Fibroblast of mammary gland (primary cell): ENCODE measurements at regions not wholly inside any gene's neighbourhood (a gene's known extent, or its start where the extent isn't known, plus 50 kb on each side); places are given as distances from the start of the nearest gene placed in this dataset.
"Not testable (repeated sequence)": the region's sequence is repeated elsewhere in the genome, so short reads cannot be mapped to it uniquely, and the experiment has no call there.

Source experiments
- DNase-seq: peaks from one replicate; pipeline ENCODE4 v3.0.0-alpha.2; 2010; ENCODE audit warnings: low read depth
- H3K4me3 ChIP-seq: 2 replicates; pipeline ENCODE4 v1.5.1; 2011; ENCODE audit warnings: low read depth, mild to moderate bottlenecking, low read length, moderate library complexity; ENCODE audit not compliant: control insufficient read depth
- CTCF ChIP-seq: conservative IDR thresholded peaks from 2 replicates; pipeline ENCODE4 v1.5.1; 2011; ENCODE audit warnings: low read depth, low read length, inconsistent platforms; ENCODE audit not compliant: control insufficient read depth, insufficient read depth

GRCh38 chr5:175337680-175338079 is 106.3 kb downstream of the DRD1 start:
- H3K4me3 ChIP-seq = no peak overlapping the region
- no peak for TF ChIP-seq CTCF
- no peak for DNase-seq

- DNase-seq = no peak
- no peak for TF ChIP-seq CTCF
- H3K4me3 ChIP-seq = no peak overlapping the region
These were observed 107.2 kb downstream of the DRD1 start for GRCh38 chr5:175336781-175337180.

GRCh38 chr5:175335691-175336090 is 108.3 kb downstream of the DRD1 start:
- no peak for DNase-seq
- no peak overlapping the region for H3K4me3 ChIP-seq
- TF ChIP-seq CTCF = no peak

GRCh38 chr5:175331173-175332036 is 112.6 kb downstream of the DRD1 start:
- DNase-seq, H3K4me3 ChIP-seq: not testable (repeated sequence)

- no peak for TF ChIP-seq CTCF
- H3K4me3 ChIP-seq = no peak overlapping the region
- DNase-seq = no peak
These were observed 114.0 kb downstream of the DRD1 start for GRCh38 chr5:175329976-175330375.

GRCh38 chr5:175328687-175329086 is 115.3 kb downstream of the DRD1 start:
- H3K4me3 ChIP-seq = no peak overlapping the region
- DNase-seq = no peak
- TF ChIP-seq CTCF = no peak

- no peak for TF ChIP-seq CTCF
These were observed 115.8 kb downstream of the DRD1 start for GRCh38 chr5:175328176-175328575.

More at GRCh38 chr5:175328176-175328575, 115.8 kb downstream of the DRD1 start:
- no peak overlapping the region for H3K4me3 ChIP-seq
- DNase-seq = no peak
